ENCODE measurements at regions not wholly inside any gene's neighbourhood (a gene's known extent, or its start where the extent isn't known, plus 50 kb on each side); places are given as distances from the start of the nearest gene placed in this dataset.

- Histone ChIP-seq H3K27me3 (ENCODE audit: insufficient read depth) (no peaks in the 10 kb centered on the region), H4K20me1 (replicated peaks; ENCODE audit: insufficient read depth) (peaks cover 7% of the 10 kb centered on the region), H3K4me1 (ENCODE audit: insufficient read depth) (peaks cover 19% of the 10 kb centered on the region), H3K27ac (ENCODE audit: low read depth) (no peak overlapping the region), H2AFZ (no peak overlapping the region), H3K79me2 (replicated peaks; ENCODE audit: insufficient read depth) (peaks cover 3% of the 10 kb centered on the region; the same call in 1 of the 2 replicates), H3K36me3 (ENCODE audit: insufficient read depth) (no peaks in the 10 kb centered on the region), H3K4me2 (no peak overlapping the region), H3F3A (replicated peaks; ENCODE audit: low read depth) (0 out of 2 replicates have a peak, but pooled peaks cover 12% of the 10 kb centered on the region), H3K9me2 (ENCODE audit: insufficient read depth) (no peaks in the 10 kb centered on the region), H3K4me3 (no peak overlapping the region)
- peaks cover 21% of the 10 kb centered on the region for H3K27me3 Mint-ChIP-seq (ENCODE audit: insufficient read depth, low read depth, poor library complexity)
- peaks cover 5% of the 10 kb centered on the region; the same call in 1 of the 3 replicates for H3K36me3 Mint-ChIP-seq (ENCODE audit: low read depth)
- H3K4me1 Mint-ChIP-seq = peaks cover 33% of the 10 kb centered on the region
- no peak overlapping the region for H3K4me3 Mint-ChIP-seq
- TF ChIP-seq EZH2 (IDR thresholded peaks at IDR 0.05; ENCODE audit: low read depth, unreplicated experiment) (no peak), CREB1 (CRISPR knock-in tag; IDR thresholded peaks at IDR 0.05; ENCODE audit: low read depth) (no peak), EZH2phosphoT487 (IDR thresholded peaks at IDR 0.05; ENCODE audit: unreplicated experiment) (no peak), CTCF (conservative IDR thresholded peaks at IDR 0.05; ENCODE audit: low read depth in 2 of 2) (no peak), REST (IDR thresholded peaks at IDR 0.05; ENCODE audit: unreplicated experiment) (no peak), ZNF114 (CRISPR knock-in tag; IDR thresholded peaks at IDR 0.05) (no peak), ZNF331 (CRISPR knock-in tag; IDR thresholded peaks at IDR 0.05; ENCODE audit: low read depth) (no peak), JUNB (IDR thresholded peaks at IDR 0.05; ENCODE audit: unreplicated experiment) (no peak), POLR2AphosphoS5 (IDR thresholded peaks at IDR 0.05; ENCODE audit: low read depth) (no peak), ZNF462 (CRISPR knock-in tag; IDR thresholded peaks at IDR 0.05) (no peak), NANOG (IDR thresholded peaks at IDR 0.05; ENCODE audit: borderline replicate concordance) (no peak), STAT1 (IDR thresholded peaks at IDR 0.05; ENCODE audit: unreplicated experiment) (no peak), ETS1 (IDR thresholded peaks at IDR 0.05) (no peak)
- H3K9me3 Mint-ChIP-seq = no peaks in the 10 kb centered on the region; the same call in 1 of the 3 replicates
- DNase-seq (ENCODE audit: low spot score) = no peak
- no peak for ATAC-seq
- H3K27ac Mint-ChIP-seq = no peak overlapping the region
These were observed 216.9 kb downstream of the CTTN start for GRCh38 chr11:70615036-70615875.

All from GM23338 (cell line).